ENCODE measurements at regions not wholly inside any gene's neighbourhood (a gene's known extent, or its start where the extent isn't known, plus 50 kb on each side); places are given as distances from the start of the nearest gene placed in this dataset.

- Histone ChIP-seq H3K27me3 (ENCODE audit: insufficient read depth, low read depth) (no peaks in the 10 kb centered on the region), H3K4me3 (IDR thresholded peaks at IDR 0.05; ENCODE audit: insufficient read depth, low read depth, low read length) (no peak overlapping the region), H3K27ac (no peak overlapping the region), H3K4me1 (ENCODE audit: low read depth, poor library complexity, severe bottlenecking) (no peaks in the 10 kb centered on the region), H3K79me2 (ENCODE audit: insufficient read depth, low read depth) (no peaks in the 10 kb centered on the region), H3K36me3 (ENCODE audit: insufficient read depth) (no peaks in the 10 kb centered on the region), H3K4me2 (no peak overlapping the region), H2AFZ (ENCODE audit: low read depth) (no peak overlapping the region), H3K9ac (no peak overlapping the region), H4K20me1 (ENCODE audit: insufficient read depth) (no peaks in the 10 kb centered on the region)
- no peak for TF ChIP-seq CTCF (conservative IDR thresholded peaks at IDR 0.05; ENCODE audit: low read depth, low read length)
These were observed 278.8 kb downstream of the IRX2 start for GRCh38 chr5:2472670-2473069.

- H3K4me2 ChIP-seq, result no peak overlapping the region
- no peaks in the 10 kb centered on the region for H3K27me3 ChIP-seq (ENCODE audit: insufficient read depth, low read depth)
- H3K27ac ChIP-seq, result no peak overlapping the region
- no peak overlapping the region for H2AFZ ChIP-seq (ENCODE audit: low read depth)
- no peak overlapping the region for H3K4me3 ChIP-seq (IDR thresholded peaks at IDR 0.05; ENCODE audit: insufficient read depth, low read depth, low read length)
- no peak for TF ChIP-seq CTCF (conservative IDR thresholded peaks at IDR 0.05; ENCODE audit: low read depth, low read length)
- H3K79me2 ChIP-seq (ENCODE audit: insufficient read depth, low read depth), result no peaks in the 10 kb centered on the region
- no peaks in the 10 kb centered on the region for H3K36me3 ChIP-seq (ENCODE audit: insufficient read depth)
- no peaks in the 10 kb centered on the region for H4K20me1 ChIP-seq (ENCODE audit: insufficient read depth)
- H3K4me1 ChIP-seq (ENCODE audit: low read depth, poor library complexity, severe bottlenecking), result no peaks in the 10 kb centered on the region
- no peak overlapping the region for H3K9ac ChIP-seq
These were observed 280.2 kb downstream of the IRX2 start for GRCh38 chr5:2471152-2471879.

- H3K36me3 ChIP-seq (ENCODE audit: insufficient read depth), result no peaks in the 10 kb centered on the region
- no peaks in the 10 kb centered on the region for H3K4me1 ChIP-seq (ENCODE audit: low read depth, poor library complexity, severe bottlenecking)
- H3K27ac ChIP-seq, result no peak overlapping the region
- H3K27me3 ChIP-seq (ENCODE audit: insufficient read depth, low read depth), result no peaks in the 10 kb centered on the region
- H4K20me1 ChIP-seq (ENCODE audit: insufficient read depth), result no peaks in the 10 kb centered on the region
- H2AFZ ChIP-seq (ENCODE audit: low read depth), result peak overlapping the region; percentile 10; the same call in 1 of the 2 replicates
- no peak overlapping the region for H3K9ac ChIP-seq
- no peak overlapping the region for H3K4me2 ChIP-seq
- H3K79me2 ChIP-seq (ENCODE audit: insufficient read depth, low read depth), result no peaks in the 10 kb centered on the region
- no peak overlapping the region for H3K4me3 ChIP-seq (IDR thresholded peaks at IDR 0.05; ENCODE audit: insufficient read depth, low read depth, low read length)
- no peak for TF ChIP-seq CTCF (conservative IDR thresholded peaks at IDR 0.05; ENCODE audit: low read depth, low read length)
These were observed 284.5 kb downstream of the IRX2 start for GRCh38 chr5:2466966-2467365.

GRCh38 chr5:2465383-2465782 is 286.1 kb downstream of the IRX2 start:
- no peak overlapping the region for H3K27ac ChIP-seq
- H3K27me3 ChIP-seq (ENCODE audit: insufficient read depth, low read depth), result no peaks in the 10 kb centered on the region
- TF ChIP-seq CTCF (conservative IDR thresholded peaks at IDR 0.05; ENCODE audit: low read depth, low read length), result no peak
- no peaks in the 10 kb centered on the region for H3K4me1 ChIP-seq (ENCODE audit: low read depth, poor library complexity, severe bottlenecking)
- no peaks in the 10 kb centered on the region for H3K79me2 ChIP-seq (ENCODE audit: insufficient read depth, low read depth)
- H3K4me2 ChIP-seq, result no peak overlapping the region
- H3K9ac ChIP-seq, result no peak overlapping the region
- no peak overlapping the region for H2AFZ ChIP-seq (ENCODE audit: low read depth)
- H4K20me1 ChIP-seq (ENCODE audit: insufficient read depth), result no peaks in the 10 kb centered on the region
- H3K4me3 ChIP-seq (IDR thresholded peaks at IDR 0.05; ENCODE audit: insufficient read depth, low read depth, low read length), result no peak overlapping the region
- no peaks in the 10 kb centered on the region for H3K36me3 ChIP-seq (ENCODE audit: insufficient read depth)

All from KMS-11 (cell line).